ENCODE measurements at regions not wholly inside any gene's neighbourhood (a gene's known extent, or its start where the extent isn't known, plus 50 kb on each side); places are given as distances from the start of the nearest gene placed in this dataset.

DNA sequence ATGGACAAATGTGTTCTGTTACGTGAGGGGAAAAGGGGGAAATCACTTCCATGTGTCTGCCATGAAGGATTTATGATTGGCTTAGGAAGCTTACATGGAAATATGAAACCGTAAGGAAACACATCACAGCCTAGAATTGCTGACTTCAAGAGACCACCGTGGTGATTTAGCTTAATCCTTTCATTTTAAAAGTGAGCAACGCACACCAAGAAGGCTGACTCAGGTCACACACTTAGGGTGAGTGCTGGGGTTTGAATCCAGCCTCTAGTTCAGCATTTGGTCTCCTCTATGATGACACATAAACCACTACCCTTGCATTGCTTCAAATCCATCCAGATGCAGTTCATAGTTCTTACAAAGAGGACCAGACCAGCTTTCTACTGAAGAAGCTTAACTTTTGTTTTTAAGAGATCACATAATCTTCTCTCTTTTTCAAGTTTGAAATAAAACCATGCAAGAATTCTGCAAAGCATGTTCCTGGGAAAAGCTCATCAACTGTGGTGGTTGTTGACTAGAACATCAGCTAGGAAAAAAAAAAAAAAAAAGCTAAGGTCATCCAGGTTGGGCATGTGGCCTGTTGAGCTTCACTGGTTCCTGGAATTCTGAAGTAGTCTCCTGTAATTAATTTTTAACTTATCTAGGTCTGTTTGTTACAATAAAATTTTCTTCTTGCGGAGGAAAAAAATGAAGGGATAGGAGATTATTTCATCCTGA lies 60.2 kb upstream of the KL start:
- no peak overlapping the region for H3K4me3 ChIP-seq (ENCODE audit: low read depth, low read length)
- no peaks in the 10 kb centered on the region for H3K9me3 ChIP-seq (ENCODE audit: control insufficient read depth, insufficient read depth, low read length)
- no peaks in the 10 kb centered on the region for H3K4me1 ChIP-seq (ENCODE audit: control insufficient read depth, insufficient read depth, low read length)
- no peak for DNase-seq (ENCODE audit: low read depth in 4 of 6, low spot score in 6 of 6)
- no peak overlapping the region for H3K27ac ChIP-seq (ENCODE audit: low read depth, low read length)
- H3K27me3 ChIP-seq (ENCODE audit: control insufficient read depth, insufficient read depth, low read length), result no peaks in the 10 kb centered on the region
- no peaks in the 10 kb centered on the region for H3K36me3 ChIP-seq (ENCODE audit: control insufficient read depth, insufficient read depth, low read length)
- 88% methylated on average over 4 of the region's 5 CpGs for WGBS (ENCODE audit: insufficient coverage)

DNA sequence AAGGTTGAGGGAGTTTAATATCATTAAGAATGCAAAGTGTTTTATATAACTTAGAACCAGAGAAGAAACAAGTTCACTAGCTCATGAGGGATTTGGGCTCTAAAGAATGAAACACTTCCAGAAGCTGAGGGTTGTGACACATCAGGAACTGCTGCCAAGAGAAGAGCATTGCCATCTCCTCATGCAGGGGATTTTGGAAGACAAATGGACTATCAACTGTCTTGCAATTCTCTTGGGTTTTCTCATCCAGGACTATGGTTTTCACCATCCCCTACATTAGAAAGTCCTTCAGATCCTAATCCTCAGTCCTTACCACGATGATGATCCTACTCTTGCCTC lies 59.7 kb upstream of the KL start:
- Histone ChIP-seq H3K36me3 (ENCODE audit: control insufficient read depth, insufficient read depth, low read length) (no peaks in the 10 kb centered on the region), H3K27ac (ENCODE audit: low read depth, low read length) (no peak overlapping the region), H3K9me3 (ENCODE audit: control insufficient read depth, insufficient read depth, low read length) (no peaks in the 10 kb centered on the region), H3K4me1 (ENCODE audit: control insufficient read depth, insufficient read depth, low read length) (no peaks in the 10 kb centered on the region), H3K27me3 (ENCODE audit: control insufficient read depth, insufficient read depth, low read length) (no peaks in the 10 kb centered on the region), H3K4me3 (ENCODE audit: low read depth, low read length) (no peak overlapping the region)
- WGBS (ENCODE audit: insufficient coverage), result 83% methylated on average over 1 of the region's 1 CpG
- no peak for DNase-seq (ENCODE audit: low read depth in 4 of 6, low spot score in 6 of 6)

DNA sequence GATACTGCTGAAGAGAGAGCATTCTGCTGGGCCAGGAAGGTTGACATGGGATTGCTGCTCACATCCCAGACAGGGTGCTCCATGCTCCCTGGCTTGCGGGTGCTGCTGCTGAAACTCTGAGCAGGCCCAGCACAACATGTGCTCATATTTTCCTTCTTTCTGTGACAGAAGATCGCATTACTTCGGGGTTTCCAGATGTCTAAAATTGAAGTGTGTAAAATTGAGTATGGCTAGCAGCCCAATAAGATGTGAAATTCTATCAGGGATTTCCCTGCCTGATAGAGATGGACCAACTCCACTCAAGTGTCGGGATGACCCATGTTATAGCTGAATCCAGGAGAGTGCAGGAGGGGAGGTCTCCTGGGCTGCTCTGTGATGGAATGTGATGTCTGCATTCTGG lies 55.6 kb upstream of the KL start:
- Histone ChIP-seq H3K27ac (ENCODE audit: low read depth, low read length) (no peak overlapping the region), H3K27me3 (ENCODE audit: control insufficient read depth, insufficient read depth, low read length) (no peaks in the 10 kb centered on the region), H3K4me3 (ENCODE audit: low read depth, low read length) (no peak overlapping the region), H3K9me3 (ENCODE audit: control insufficient read depth, insufficient read depth, low read length) (no peaks in the 10 kb centered on the region), H3K4me1 (ENCODE audit: control insufficient read depth, insufficient read depth, low read length) (no peaks in the 10 kb centered on the region), H3K36me3 (ENCODE audit: control insufficient read depth, insufficient read depth, low read length) (no peaks in the 10 kb centered on the region)
- WGBS (ENCODE audit: insufficient coverage), result 100% methylated on average over 4 of the region's 4 CpGs
- no peak for DNase-seq (ENCODE audit: low read depth in 4 of 6, low spot score in 6 of 6)

DNA sequence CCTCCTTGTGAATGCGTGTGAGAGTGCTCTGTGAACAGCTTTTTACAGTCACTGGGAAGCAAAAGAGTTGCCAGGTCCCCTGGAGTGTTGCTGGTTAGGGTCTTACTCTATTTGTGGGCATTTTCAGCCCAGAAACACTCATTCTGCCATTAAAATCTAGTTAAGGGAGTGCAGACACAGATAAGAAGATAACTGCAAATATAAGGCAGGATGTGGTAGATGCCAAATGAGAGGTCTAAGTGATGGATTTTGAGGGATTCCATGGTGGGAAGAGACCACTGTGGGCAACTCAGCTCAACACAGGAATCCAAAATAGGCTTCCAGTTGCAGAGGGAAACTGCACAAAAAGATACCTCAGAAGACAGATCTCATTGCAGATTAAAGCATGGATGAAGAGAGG lies 54.5 kb upstream of the KL start:
- Histone ChIP-seq H3K27me3 (ENCODE audit: control insufficient read depth, insufficient read depth, low read length) (no peaks in the 10 kb centered on the region), H3K27ac (ENCODE audit: low read depth, low read length) (no peak overlapping the region), H3K4me1 (ENCODE audit: control insufficient read depth, insufficient read depth, low read length) (no peaks in the 10 kb centered on the region), H3K4me3 (ENCODE audit: low read depth, low read length) (no peak overlapping the region), H3K36me3 (ENCODE audit: control insufficient read depth, insufficient read depth, low read length) (no peaks in the 10 kb centered on the region), H3K9me3 (ENCODE audit: control insufficient read depth, insufficient read depth, low read length) (no peaks in the 10 kb centered on the region)
- no peak for DNase-seq (ENCODE audit: low read depth in 4 of 6, low spot score in 6 of 6)
- no CpG with 5 or more reads among the region's 1 CpG for WGBS (ENCODE audit: insufficient coverage)

DNA sequence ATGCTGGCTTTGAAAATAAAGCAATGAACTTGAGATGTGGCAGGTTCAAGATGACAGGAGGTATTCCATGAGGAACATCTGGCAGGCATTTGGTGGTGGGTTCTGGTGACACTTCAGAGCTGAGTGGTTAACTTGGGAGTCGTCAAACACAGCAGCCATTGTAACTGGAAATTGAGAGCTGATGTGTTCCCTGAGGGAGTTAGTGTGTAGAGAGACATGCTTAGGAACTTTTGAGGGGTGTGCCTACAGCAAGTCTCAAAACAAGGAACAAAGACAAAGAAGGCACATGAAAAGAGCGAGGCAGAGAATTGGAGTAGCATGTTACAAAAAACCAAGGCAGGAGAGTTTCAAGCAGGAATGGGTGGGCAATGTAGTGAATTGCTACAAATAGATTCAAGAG lies 53.9 kb upstream of the KL start:
- H3K27me3 ChIP-seq (ENCODE audit: control insufficient read depth, insufficient read depth, low read length), result no peaks in the 10 kb centered on the region
- H3K4me3 ChIP-seq (ENCODE audit: low read depth, low read length), result no peak overlapping the region
- no peak overlapping the region for H3K27ac ChIP-seq (ENCODE audit: low read depth, low read length)
- H3K36me3 ChIP-seq (ENCODE audit: control insufficient read depth, insufficient read depth, low read length), result no peaks in the 10 kb centered on the region
- H3K4me1 ChIP-seq (ENCODE audit: control insufficient read depth, insufficient read depth, low read length), result no peaks in the 10 kb centered on the region
- H3K9me3 ChIP-seq (ENCODE audit: control insufficient read depth, insufficient read depth, low read length), result no peaks in the 10 kb centered on the region
- no peak for DNase-seq (ENCODE audit: low read depth in 4 of 6, low spot score in 6 of 6)
- 85% methylated on average over 2 of the region's 2 CpGs for WGBS (ENCODE audit: insufficient coverage)

DNA sequence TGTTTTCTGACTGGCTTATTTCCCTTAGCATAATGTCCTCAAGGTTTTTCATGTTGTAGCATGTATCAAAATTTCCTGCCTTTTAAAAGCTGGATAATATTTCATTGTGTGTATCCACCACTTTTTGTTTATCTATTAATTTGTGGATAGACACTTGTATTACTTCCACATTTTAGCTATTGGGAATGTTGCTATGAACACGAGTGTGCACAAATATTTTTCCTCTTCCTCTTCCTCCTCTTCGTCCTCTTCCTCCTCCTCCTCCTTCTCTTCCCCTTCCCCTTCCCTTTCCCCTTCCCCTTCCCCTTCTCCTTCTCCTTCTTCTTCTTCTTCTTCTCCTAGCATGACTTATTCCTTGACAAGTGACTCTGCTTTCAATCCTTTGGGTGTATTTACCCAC lies 51.2 kb upstream of the KL start:
- no peaks in the 10 kb centered on the region for H3K9me3 ChIP-seq (ENCODE audit: control insufficient read depth, insufficient read depth, low read length)
- H3K27ac ChIP-seq (ENCODE audit: low read depth, low read length), result no peak overlapping the region
- 73% methylated on average over 2 of the region's 2 CpGs for WGBS (ENCODE audit: insufficient coverage)
- H3K36me3 ChIP-seq (ENCODE audit: control insufficient read depth, insufficient read depth, low read length), result no peaks in the 10 kb centered on the region
- no peak overlapping the region for H3K4me3 ChIP-seq (ENCODE audit: low read depth, low read length)
- H3K27me3 ChIP-seq (ENCODE audit: control insufficient read depth, insufficient read depth, low read length), result no peaks in the 10 kb centered on the region
- no peaks in the 10 kb centered on the region for H3K4me1 ChIP-seq (ENCODE audit: control insufficient read depth, insufficient read depth, low read length)
- no peak for DNase-seq (ENCODE audit: low read depth in 4 of 6, low spot score in 6 of 6)
